ENCODE measurements at regions not wholly inside any gene's neighbourhood (a gene's known extent, or its start where the extent isn't known, plus 50 kb on each side); places are given as distances from the start of the nearest gene placed in this dataset.
"Not testable (repeated sequence)": the region's sequence is repeated elsewhere in the genome, so short reads cannot be mapped to it uniquely, and the experiment has no call there.

DNA sequence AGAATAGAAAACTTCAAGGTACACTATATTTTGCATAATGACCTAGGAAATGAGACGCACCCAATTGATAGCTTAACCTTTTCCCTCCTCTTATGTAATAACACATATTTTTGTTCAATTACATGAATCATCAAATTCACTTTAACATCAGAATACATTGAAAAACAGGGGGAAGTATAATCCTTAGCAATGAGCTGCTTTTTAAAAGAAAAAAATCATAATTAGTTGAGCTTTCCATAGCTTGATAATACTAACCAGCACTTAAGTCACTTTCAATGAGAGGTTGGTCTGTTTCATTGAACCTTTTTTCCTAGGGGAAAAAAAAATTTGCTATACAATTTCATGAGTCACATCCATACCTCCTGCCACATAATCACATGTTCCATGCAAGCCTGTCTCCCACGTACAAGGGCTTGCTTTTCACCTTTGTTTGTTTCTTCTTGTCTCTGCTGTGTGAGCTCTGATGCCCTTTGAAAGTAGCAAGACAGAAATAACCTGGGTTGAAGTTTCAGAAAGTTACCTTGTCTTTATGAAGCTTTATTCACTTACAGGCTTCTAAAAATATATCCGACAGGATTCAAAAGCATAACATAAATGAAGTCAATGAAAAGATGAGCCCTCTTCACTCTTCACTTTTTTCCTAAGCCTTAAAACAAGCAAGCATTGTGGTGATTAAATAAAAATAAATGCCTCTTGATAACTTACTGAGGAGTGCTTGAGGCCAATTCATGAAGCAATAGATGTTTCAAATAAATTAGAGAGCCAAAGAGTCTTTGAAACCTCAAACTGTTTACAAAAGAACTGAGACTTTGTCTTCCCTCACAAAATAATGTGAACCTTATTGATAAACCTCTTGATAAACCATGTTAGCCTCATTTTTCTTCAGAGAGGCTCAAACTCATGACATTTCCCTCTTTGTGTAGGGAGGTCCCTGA lies 108.5 kb downstream of the FEM1C start:
- DNase-seq (ENCODE audit: low spot score): no peak

DNA sequence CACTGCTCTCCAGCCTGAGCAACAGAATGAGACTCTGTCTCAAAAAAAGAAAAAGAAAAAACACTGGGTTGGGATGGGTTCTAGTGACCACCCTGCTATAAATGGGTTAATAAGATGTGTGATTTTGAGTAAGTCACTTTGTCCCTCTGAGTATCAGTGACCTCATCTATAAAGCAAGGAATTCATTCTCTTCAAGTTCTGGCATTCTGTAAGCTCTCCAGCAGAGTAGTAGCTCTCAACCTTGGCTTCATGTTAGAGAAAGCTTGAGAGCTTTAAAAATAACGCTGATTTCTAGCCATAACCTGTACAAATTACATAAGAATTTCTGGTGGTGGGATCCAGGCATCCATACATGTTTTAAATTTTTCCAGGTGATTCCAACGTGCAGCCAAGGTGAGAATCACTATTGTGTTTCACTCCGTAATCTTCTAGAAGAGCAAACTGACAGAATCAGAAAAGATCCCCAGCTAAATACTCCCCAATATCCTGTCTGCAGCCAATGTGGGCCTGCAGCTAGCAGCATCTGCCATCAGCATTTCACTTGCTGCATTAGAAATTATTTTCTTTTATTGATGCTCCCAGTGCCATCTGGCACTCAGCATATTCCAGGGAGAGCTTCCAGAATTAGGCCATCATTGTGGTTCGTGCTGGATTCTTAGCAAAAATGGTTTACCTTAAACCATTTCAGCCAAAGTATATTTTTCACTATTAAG lies 109.4 kb downstream of the FEM1C start:
- no peak for DNase-seq (ENCODE audit: low spot score)

DNA sequence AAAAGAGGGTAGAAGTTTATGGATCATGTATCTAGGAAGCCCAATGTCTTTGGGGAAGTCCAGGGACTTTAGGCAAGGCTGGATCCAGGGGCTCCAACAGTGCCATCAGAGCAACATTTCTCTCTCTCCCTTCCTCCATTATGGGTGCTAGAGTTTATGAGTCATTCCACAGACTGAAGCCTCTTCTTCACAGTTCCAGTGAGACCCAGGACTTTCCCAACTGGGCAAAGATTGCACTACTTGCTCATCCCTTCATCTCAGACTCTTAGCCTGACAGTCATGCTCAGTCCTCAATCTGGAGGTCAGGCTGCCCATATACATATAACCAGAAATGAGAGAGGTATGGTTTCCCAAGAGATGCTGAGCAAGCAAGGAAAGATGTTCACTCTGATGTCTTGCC lies 110.7 kb downstream of the FEM1C start:
- no peak for DNase-seq (ENCODE audit: low spot score)

- DNase-seq (ENCODE audit: low spot score): no peak
These were observed 111.9 kb downstream of the FEM1C start for GRCh38 chr5:115432691-115433090.

- no peak for DNase-seq (ENCODE audit: low spot score)
These were observed 113.5 kb downstream of the FEM1C start for GRCh38 chr5:115431116-115431515.

DNA sequence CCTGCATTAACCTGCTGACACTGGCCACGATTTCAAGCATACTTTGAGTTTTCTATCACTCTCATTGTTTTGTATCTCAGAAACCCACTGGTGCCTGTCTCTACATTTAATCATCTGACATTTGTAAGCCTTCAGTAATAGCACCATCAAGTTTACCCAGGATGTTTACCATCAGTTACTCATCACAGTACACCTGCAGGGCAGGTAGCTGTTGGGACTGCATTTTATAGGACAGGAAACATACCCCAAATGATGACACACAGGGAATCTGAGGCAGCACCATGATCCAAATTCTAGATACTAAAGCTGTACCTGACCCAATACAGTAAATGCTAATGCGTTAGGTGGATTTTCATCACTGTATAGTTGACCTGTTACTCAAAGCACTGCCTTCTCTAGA lies 114.2 kb downstream of the FEM1C start:
- DNase-seq (ENCODE audit: low spot score): no peak

- DNase-seq (ENCODE audit: low spot score): no peak
These were observed 115.1 kb downstream of the FEM1C start for GRCh38 chr5:115429345-115429940.

DNA sequence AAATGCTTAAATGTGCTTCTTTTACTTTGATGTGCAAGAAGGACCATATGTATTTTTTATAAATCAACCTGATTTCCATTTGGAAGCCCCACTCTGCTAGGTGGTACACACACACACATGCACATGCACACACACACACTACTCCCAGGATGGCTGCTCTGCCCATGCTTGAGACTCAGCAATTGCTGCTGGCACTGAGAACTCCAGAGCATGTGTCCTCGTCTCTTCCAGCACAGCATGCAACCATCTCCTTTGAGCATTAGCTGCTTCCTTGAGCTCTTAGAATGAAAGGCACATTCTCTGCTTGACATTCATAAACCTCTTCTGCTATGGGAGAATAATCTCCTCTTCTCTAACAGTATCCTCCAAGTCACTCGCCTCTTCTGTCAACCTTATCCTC lies 115.9 kb downstream of the FEM1C start:
- no peak for DNase-seq (ENCODE audit: low spot score)

- DNase-seq (ENCODE audit: low spot score): no peak
These were observed 116.3 kb downstream of the FEM1C start for GRCh38 chr5:115428248-115428647.

DNA sequence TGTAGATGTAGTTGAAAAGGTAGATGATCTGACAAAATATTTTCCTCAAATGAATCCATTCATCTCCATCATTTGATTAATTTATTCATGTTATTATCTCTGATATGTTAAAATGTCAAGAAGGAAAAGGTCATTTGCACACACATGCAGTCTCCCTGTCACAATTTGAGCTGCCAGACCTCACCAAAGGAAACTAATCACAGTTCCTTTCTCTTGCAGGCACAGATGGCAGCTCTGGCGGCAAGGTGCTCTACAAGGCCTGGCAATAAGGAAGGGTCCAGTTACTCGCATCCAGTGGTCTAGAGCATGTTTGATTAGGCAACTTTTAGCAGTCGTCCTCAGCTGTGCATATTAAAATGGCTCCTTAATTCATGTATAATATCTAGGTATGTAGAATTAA lies 120.1 kb downstream of the FEM1C start:
- no peak for DNase-seq (ENCODE audit: low spot score)

- no peak for DNase-seq (ENCODE audit: low spot score)
These were observed 120.5 kb downstream of the FEM1C start for GRCh38 chr5:115424030-115424429.

DNA sequence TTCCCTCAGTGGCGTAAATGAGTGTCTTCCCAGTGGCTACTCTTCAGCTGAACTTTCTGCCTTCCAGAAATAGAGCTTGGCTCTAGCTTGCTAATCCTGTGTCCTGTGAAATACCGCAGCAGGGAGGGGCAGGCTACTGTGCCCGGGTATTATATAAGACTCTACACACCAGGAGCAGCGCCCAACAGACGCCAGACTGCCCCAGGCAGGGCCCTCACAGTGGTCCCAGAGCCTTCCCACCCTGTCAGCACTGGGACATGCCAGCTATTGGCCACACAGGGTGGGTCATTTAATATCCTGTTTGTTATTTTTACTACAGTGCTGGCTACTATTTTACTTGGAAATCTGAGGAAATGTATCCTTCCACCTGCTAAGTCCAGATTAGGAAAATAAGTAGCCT lies 121.0 kb downstream of the FEM1C start:
- peak; percentile 45 for DNase-seq (ENCODE audit: low spot score)

GRCh38 chr5:115423051-115423450 lies 121.5 kb downstream of the FEM1C start:
- no peak for DNase-seq (ENCODE audit: low spot score)

DNA sequence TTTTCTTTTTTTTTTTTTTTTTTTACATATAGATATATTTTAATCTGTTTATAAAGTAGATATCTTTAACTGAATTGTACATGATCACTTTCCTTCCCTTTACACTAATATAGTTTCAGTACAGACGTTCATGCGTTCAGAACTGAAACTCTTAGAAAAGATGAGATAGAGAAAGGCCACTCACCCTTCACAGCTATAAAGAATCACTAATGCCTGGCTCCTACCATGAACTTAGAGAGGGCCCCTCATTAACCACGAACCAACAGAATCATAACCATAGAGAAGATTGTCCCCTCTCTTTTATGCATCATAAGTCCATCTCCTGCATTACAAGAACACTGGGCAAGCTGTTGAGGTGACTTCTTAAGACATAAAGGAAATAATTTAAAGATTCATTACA lies 123.8 kb downstream of the FEM1C start:
- DNase-seq (ENCODE audit: low spot score): not testable (repeated sequence)

DNA sequence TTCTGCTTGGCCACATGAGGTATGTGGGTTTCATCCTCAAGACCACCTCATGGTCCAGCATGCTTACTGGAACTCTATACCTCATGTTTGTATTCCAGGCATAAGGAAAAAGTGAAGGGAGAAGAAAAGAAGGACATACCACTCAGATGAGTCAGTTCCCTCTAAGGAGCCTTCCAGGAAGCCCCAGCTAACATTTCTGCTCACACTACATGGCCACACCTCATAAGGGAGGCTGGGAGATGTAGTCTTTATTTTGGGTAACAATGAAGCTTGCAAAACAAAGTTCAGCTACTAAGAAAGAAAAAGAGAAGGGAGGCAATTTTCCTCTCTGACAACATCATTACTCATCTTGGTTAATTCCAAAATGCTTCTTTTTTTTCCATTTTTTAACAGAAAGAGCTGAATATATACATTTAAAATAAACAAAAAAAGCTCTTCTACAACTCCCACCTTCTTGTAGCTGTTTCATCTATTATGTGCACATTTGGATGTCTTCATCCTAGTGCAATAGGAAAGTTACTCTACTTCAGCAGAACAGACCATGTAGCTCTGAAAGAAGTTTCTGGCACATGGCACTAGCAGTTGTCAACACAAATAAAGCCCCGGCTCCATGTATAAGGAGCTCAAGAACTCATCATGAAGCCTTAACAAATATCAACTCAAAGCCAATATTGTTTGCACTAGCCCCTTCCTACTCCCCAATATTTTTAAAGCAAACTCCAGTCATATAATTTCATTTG lies 123.6 kb upstream of the CCDC112 start:
- no peak for DNase-seq (ENCODE audit: low spot score)

- DNase-seq (ENCODE audit: low spot score): no peak
These were observed 122.3 kb upstream of the CCDC112 start for GRCh38 chr5:115418788-115419187.

DNA sequence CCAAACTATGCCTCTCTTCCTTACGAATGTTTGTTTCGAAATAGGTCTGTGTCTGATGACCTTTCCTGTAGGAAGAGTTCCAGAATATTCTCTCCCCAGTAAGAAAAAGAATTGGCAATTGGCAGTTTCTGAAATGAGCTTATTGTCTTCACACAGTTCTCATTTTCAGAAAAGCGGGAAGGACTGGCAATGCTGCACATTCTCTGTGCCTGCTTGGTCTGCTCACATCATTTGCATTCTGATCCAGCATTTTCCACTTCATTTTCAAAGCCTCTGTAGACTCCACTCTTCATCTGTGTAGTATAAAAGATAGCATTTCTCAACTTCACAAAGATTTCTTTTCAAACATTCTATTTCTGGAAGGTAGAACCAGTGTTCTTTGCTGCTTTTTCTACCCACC lies 120.6 kb upstream of the CCDC112 start:
- no peak for DNase-seq (ENCODE audit: low spot score)

GRCh38 chr5:115415143-115415491 lies 118.7 kb upstream of the CCDC112 start:
- DNase-seq (ENCODE audit: low spot score): no peak

GRCh38 chr5:115414406-115415142 lies 118.1 kb upstream of the CCDC112 start:
- DNase-seq (ENCODE audit: low spot score): no peak

GRCh38 chr5:115413651-115414050 lies 117.2 kb upstream of the CCDC112 start:
- DNase-seq (ENCODE audit: low spot score): no peak

DNA sequence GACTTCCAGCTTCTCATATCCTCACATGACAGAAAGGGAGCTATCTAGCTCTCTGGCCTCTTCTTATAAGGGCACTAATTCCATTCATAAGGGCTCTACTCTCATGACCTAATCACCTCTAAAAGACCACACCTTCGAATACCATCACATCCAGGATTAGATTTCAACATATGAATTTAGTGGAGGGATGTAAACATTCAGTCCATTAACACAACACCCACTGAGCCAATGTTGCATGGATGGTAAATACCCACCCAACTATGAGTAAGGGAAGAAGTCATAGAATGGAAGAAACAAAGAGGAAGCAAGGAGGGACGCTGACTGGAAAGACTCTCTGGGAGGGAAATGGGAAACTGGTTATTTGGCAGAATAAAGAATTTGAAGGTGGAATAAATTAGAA lies 112.6 kb upstream of the CCDC112 start:
- no peak for DNase-seq (ENCODE audit: low spot score)
